ENCODE measurements at regions not wholly inside any gene's neighbourhood (a gene's known extent, or its start where the extent isn't known, plus 50 kb on each side); places are given as distances from the start of the nearest gene placed in this dataset.

DNA sequence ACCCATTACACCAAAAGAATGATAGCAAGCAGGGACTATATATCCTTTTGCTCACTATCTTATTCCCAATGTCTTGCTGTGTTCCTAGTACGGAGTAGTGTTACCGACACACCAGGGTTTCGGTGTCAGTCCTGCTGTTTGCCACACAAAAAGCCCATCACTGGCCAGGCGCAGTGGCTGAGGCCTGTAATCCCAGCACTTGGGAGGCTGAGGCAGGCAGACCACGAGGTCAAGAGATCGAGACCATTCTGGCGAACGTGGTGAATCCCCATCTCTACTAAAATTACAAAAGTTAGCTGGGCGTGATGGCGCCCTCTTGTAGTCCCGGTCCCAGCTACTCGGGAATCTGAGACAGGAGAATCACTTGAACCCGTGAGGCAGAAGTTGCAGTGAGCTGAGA is 1467.3 kb upstream of the MIR17HG start:
- TF ChIP-seq CTCF (IDR thresholded peaks at IDR 0.05; ENCODE audit: insufficient read depth, low read length) = no peak
- no peak for TF ChIP-seq GABPA (IDR thresholded peaks at IDR 0.05; ENCODE audit: low read depth)
- no peak for TF ChIP-seq REST (IDR thresholded peaks at IDR 0.05; ENCODE audit: insufficient replicate concordance, low read depth)
- no peak for TF ChIP-seq POLR2AphosphoS5 (IDR thresholded peaks at IDR 0.05; ENCODE audit: low read depth)
- TF ChIP-seq SPI1 (IDR thresholded peaks at IDR 0.05; ENCODE audit: borderline replicate concordance, low read depth) = no peak
